H1 (cell line): ENCODE measurements at regions not wholly inside any gene's neighbourhood (a gene's known extent, or its start where the extent isn't known, plus 50 kb on each side); places are given as distances from the start of the nearest gene placed in this dataset.
A peak's percentile ranks its signal among the peaks of the same experiment; 100 is the strongest.

ENCODE experiments used
- CTCF ChIA-PET: fragments of 300-600 bp; sonication (Branson Sonifier 250); formaldehyde crosslinking; loops from one replicate; lab custom pipeline; 2021; ENCODE audit not compliant: partially characterized antibody; lab: Charles Lee
- POLR2A ChIA-PET: fragments of 300-600 bp; sonication (Branson Sonifier 250); formaldehyde crosslinking; loops from one replicate; lab custom pipeline; 2021; ENCODE audit warnings: inconsistent platforms; ENCODE audit not compliant: partially characterized antibody; lab: Charles Lee
- DNase-seq, 2 experiments: peaks; one replicate each; pipeline versions ENCODE4 v3.0.0 to v3.0.0-alpha.2; 2010 to 2022; ENCODE audit warnings: low spot score in 2 of 2, low read depth in 1 of 2, mixed read lengths in 1 of 2
- FAIRE-seq: peaks from 2 replicates; lab custom pipeline; 2011; peaks lifted over from hg19 to GRCh38; lab: Jason Lieb, UNC
- H2AFZ ChIP-seq: 2 replicates; pipeline ENCODE4 v1.8.1; 2012; ENCODE audit warnings: low read length, inconsistent platforms
- H2AK5ac ChIP-seq: 2 replicates; pipeline ENCODE4 v1.6.1; 2013; ENCODE audit warnings: low read depth, low read length
- H2BK120ac ChIP-seq: replicated peaks from 2 replicates; pipeline ENCODE3; 2013; ENCODE audit warnings: low read depth, low read length, inconsistent platforms
- H2BK12ac ChIP-seq: 2 replicates; pipeline ENCODE4 v1.6.1; 2013; ENCODE audit warnings: low read depth, low read length
- H2BK15ac ChIP-seq: 2 replicates; pipeline ENCODE4 v1.6.1; 2013; ENCODE audit warnings: low read length
- H2BK20ac ChIP-seq: 2 replicates; pipeline ENCODE4 v1.6.1; 2013; ENCODE audit warnings: low read length
- H2BK5ac ChIP-seq: 2 replicates; pipeline ENCODE4 v1.6.1; 2013; ENCODE audit warnings: low read depth, low read length
- H3K14ac ChIP-seq: 2 replicates; pipeline ENCODE4 v1.6.1; 2013; ENCODE audit warnings: inconsistent platforms; ENCODE audit not compliant: insufficient read length
- H3K18ac ChIP-seq: 2 replicates; pipeline ENCODE4 v1.6.1; 2013; ENCODE audit warnings: low read length; ENCODE audit errors: extremely low read depth
- H3K23ac ChIP-seq: 2 replicates; pipeline ENCODE4 v1.6.1; 2013; ENCODE audit warnings: inconsistent platforms; ENCODE audit not compliant: insufficient read length
- H3K23me2 ChIP-seq: 2 replicates; pipeline ENCODE4 v1.6.1; 2013; ENCODE audit warnings: low read depth, low read length
- H3K27ac ChIP-seq: 2 replicates; pipeline ENCODE4 v1.6.1; 2011; ENCODE audit warnings: low read depth, low read length, inconsistent platforms
- H3K27me3 ChIP-seq, 4 experiments: replicated peaks in 1 of 4; 1 replicate in 1 of 4; 2 replicates in 3 of 4; pipeline versions ENCODE4 v1.6.1 to v1.8.1; 2011 to 2013; ENCODE audit warnings: low read length in 3 of 4, mild to moderate bottlenecking in 3 of 4, inconsistent platforms in 2 of 4, mixed read lengths in 2 of 4, moderate library complexity in 1 of 4; ENCODE audit not compliant: control insufficient read depth in 3 of 4, insufficient read depth in 3 of 4; ENCODE audit errors: extremely low read depth in 1 of 4
- H3K36me3 ChIP-seq, 4 experiments: 2 replicates each; pipeline versions ENCODE4 v1.6.1 to v1.8.1; 2011 to 2013; ENCODE audit warnings: mild to moderate bottlenecking in 4 of 4, low read length in 3 of 4, moderate library complexity in 2 of 4, control low read depth in 1 of 4, inconsistent platforms in 1 of 4; ENCODE audit not compliant: insufficient read depth in 4 of 4, control insufficient read depth in 2 of 4
- H3K4ac ChIP-seq: replicated peaks from 2 replicates; pipeline ENCODE3; 2013; ENCODE audit warnings: low read length, low read depth, mixed read lengths, inconsistent platforms; ENCODE audit not compliant: insufficient read length
- H3K4me1 ChIP-seq, 4 experiments: replicated peaks in 1 of 4; 1 replicate in 1 of 4; 2 replicates in 3 of 4; pipeline versions ENCODE4 v1.6.1 to v1.8.1; 2011 to 2013; ENCODE audit warnings: low read length in 3 of 4, inconsistent platforms in 2 of 4, mixed read lengths in 1 of 4; ENCODE audit not compliant: insufficient read depth in 4 of 4, control insufficient read depth in 3 of 4
- H3K4me2 ChIP-seq, 2 experiments: 2 replicates each; pipeline versions ENCODE4 v1.6.1 to v1.8.1; 2011 to 2013; ENCODE audit warnings: low read depth in 2 of 2, low read length in 2 of 2, control low read depth in 1 of 2, inconsistent platforms in 1 of 2, mild to moderate bottlenecking in 1 of 2; ENCODE audit not compliant: insufficient read depth in 1 of 2
- H3K4me3 ChIP-seq, 4 experiments: fragments of 200-600, 300-600 bp in 1 of 4; sonication (generic), shearing (Covaris generic), sonication (Bioruptor Twin) in 1 of 4; 2 replicates each; pipeline versions ENCODE4 v1.5.1 to v1.8.1; 2011 to 2016; ENCODE audit warnings: low read length in 4 of 4, low read depth in 3 of 4, control low read depth in 2 of 4, inconsistent platforms in 2 of 4, mild to moderate bottlenecking in 2 of 4, mixed read lengths in 1 of 4, moderate library complexity in 1 of 4; ENCODE audit not compliant: insufficient read depth in 2 of 4; ENCODE audit errors: extremely low read depth in 1 of 4
- H3K56ac ChIP-seq: replicated peaks from 2 replicates; pipeline ENCODE3; 2013; ENCODE audit warnings: low read depth, mild to moderate bottlenecking, mixed read lengths, low read length, inconsistent platforms; ENCODE audit not compliant: insufficient read length
- H3K79me1 ChIP-seq: 2 replicates; pipeline ENCODE4 v1.6.1; 2013; ENCODE audit warnings: low read depth, low read length, control low read depth
- H3K79me2 ChIP-seq, 2 experiments: 2 replicates each; pipeline versions ENCODE4 v1.6.1 to v1.8.1; 2012 to 2013; ENCODE audit warnings: low read length in 2 of 2, mild to moderate bottlenecking in 2 of 2, inconsistent platforms in 1 of 2; ENCODE audit not compliant: insufficient read depth in 2 of 2, control insufficient read depth in 1 of 2
- H3K9ac ChIP-seq, 4 experiments: replicated peaks in 1 of 4; 1 replicate in 1 of 4; 2 replicates in 3 of 4; pipeline versions ENCODE4 v1.6.1 to v1.8.1; 2011 to 2013; ENCODE audit warnings: low read depth in 3 of 4, low read length in 3 of 4, control low read depth in 2 of 4, mild to moderate bottlenecking in 2 of 4, moderate library complexity in 2 of 4, inconsistent platforms in 1 of 4; ENCODE audit errors: extremely low read depth in 1 of 4
- H3K9me3 ChIP-seq, 2 experiments: 2 replicates each; pipeline versions ENCODE4 v1.6.1 to v1.8.1; 2012 to 2013; ENCODE audit warnings: mild to moderate bottlenecking in 2 of 2, moderate library complexity in 2 of 2, control low read depth in 1 of 2, inconsistent platforms in 1 of 2, low read depth in 1 of 2, low read length in 1 of 2, mixed read lengths in 1 of 2; ENCODE audit not compliant: insufficient read depth in 2 of 2
- H4K20me1 ChIP-seq, 2 experiments: replicated peaks in 1 of 2; 2 replicates each; pipeline versions ENCODE3 to v1.8.1; 2011 to 2013; ENCODE audit warnings: inconsistent platforms in 2 of 2, low read length in 2 of 2, mild to moderate bottlenecking in 1 of 2; ENCODE audit not compliant: insufficient read depth in 2 of 2, control insufficient read depth in 1 of 2
- H4K5ac ChIP-seq: 2 replicates; pipeline ENCODE4 v1.6.1; 2013; ENCODE audit warnings: low read length, low read depth, mixed read lengths, inconsistent platforms; ENCODE audit not compliant: insufficient read length
- H4K8ac ChIP-seq: 2 replicates; pipeline ENCODE4 v1.8.0; 2013; ENCODE audit warnings: mild to moderate bottlenecking, moderate library complexity, low read length, inconsistent platforms; ENCODE audit not compliant: insufficient read depth; ENCODE audit errors: extremely low read depth
- H4K91ac ChIP-seq: replicated peaks from 2 replicates; pipeline ENCODE3; 2013; ENCODE audit warnings: low read length, mixed read lengths, inconsistent platforms; ENCODE audit not compliant: insufficient read length
- CEBPB ChIP-seq: IDR thresholded peaks from 2 replicates; pipeline ENCODE4 v1.6.1; 2012; ENCODE audit warnings: low read depth, low read length
- SIRT6 ChIP-seq: IDR thresholded peaks from one replicate; pipeline ENCODE4 v1.7.1; 2012; ENCODE audit warnings: low read length, inconsistent platforms
- WGBS, 2 experiments: shearing (Covaris generic) in 1 of 2; methylation state at CpG; one replicate each; pipeline versions ENCODE4 v1.1.6 to v1.1.7; 2013 to 2015; ENCODE audit warnings: low lambda C conversion rate in 2 of 2, mixed read lengths in 2 of 2, inconsistent platforms in 1 of 2, low coverage in 1 of 2, missing lambda C conversion rate in 1 of 2; ENCODE audit not compliant: insufficient replicate concordance in 2 of 2, insufficient coverage in 1 of 2, insufficient read length in 1 of 2; ENCODE audit errors: extremely low coverage in 1 of 2, missing lambda C conversion rate in 1 of 2; 5-methylcytosine and 5-hydroxymethylcytosine counted together

DNA sequence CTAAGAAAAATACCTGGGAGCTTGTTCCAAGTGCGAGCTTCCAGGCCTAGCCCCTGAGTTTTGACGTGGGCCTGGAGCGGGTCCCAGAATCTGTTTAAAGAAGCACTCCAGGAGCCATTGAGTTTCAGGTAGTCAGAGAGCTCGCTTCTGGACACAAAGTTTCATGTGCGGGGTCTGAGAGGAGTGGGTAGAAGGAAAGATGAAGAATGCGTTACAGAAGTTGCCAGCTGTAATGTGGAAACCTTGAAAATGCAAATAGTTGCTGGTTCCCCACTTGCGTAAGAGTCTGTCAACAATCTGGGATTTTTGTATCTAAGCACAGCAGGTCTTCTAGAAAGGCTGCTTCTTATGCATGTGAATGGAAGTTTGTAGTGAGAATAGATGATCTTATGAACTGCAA is 77.5 kb upstream of the CLCN4 start:
- CTCF ChIA-PET: interaction anchor here (0.5 kb wide), 1 partner anchor 34 kb away, joined by 3 read pairs; no protein-coding TSS in a partner anchor
- DNase-seq: no peak
- H2BK5ac ChIP-seq: no peak overlapping the region
- no peak overlapping the region for H2BK20ac ChIP-seq
- no peak overlapping the region for H2BK120ac ChIP-seq
- peaks cover 0 to 11% (median 0%) of the 10 kb centered on the region in 4 experiments; a peak in 3 of 7 replicates for H3K4me1 ChIP-seq
- no peak overlapping the region for H3K23ac ChIP-seq
- H2AFZ ChIP-seq: no peak overlapping the region
- H2AK5ac ChIP-seq: no peak overlapping the region
- TF ChIP-seq CEBPB (peak; percentile 70; the same call in 1 of the 2 replicates), SIRT6 (no peak)
- TF ChIP-seq, all 59 proteins: peak for 1
- no peak overlapping the region for H4K91ac ChIP-seq
- no peak overlapping the region; the same call in 1 of the 2 replicates for H3K18ac ChIP-seq
- no peak overlapping the region for H3K14ac ChIP-seq
- no peak overlapping the region for H3K9ac ChIP-seq
- H4K8ac ChIP-seq: no peak overlapping the region
- H3K56ac ChIP-seq: no peak overlapping the region
- no peak for FAIRE-seq
- no peaks in the 10 kb centered on the region for H3K79me2 ChIP-seq
- no peak overlapping the region for H2BK15ac ChIP-seq
- no peaks in the 10 kb centered on the region for H3K79me1 ChIP-seq
- H3K4me3 ChIP-seq: no peak overlapping the region
- H4K5ac ChIP-seq: no peak overlapping the region
- no peak overlapping the region for H3K27ac ChIP-seq
- H4K20me1 ChIP-seq: no peaks in the 10 kb centered on the region
- no peaks in the 10 kb centered on the region for H3K23me2 ChIP-seq
- H2BK12ac ChIP-seq: no peak overlapping the region
- H3K4me2 ChIP-seq: peak overlapping the region in 1 of 2 experiments; percentile 13; a peak in 1 of 4 replicates
- H3K9me3 ChIP-seq: no peaks in the 10 kb centered on the region
- no peak overlapping the region for H3K4ac ChIP-seq
- peaks cover 0 to 6% (median 4%) of the 10 kb centered on the region in 4 experiments; a peak in 2 of 8 replicates for H3K36me3 ChIP-seq
- H3K27me3 ChIP-seq: no peaks in the 10 kb centered on the region
- 89% methylated on average over 6 of the region's 7 CpGs; no CpG with 5 or more reads in 1 of the 2 experiments for WGBS, 2 experiments
- POLR2A ChIA-PET: interaction anchor here (1.1 kb wide), 1 partner anchor 11 kb away, joined by 3 read pairs; no protein-coding TSS in a partner anchor
